ENCODE measurements at regions not wholly inside any gene's neighbourhood (a gene's known extent, or its start where the extent isn't known, plus 50 kb on each side); places are given as distances from the start of the nearest gene placed in this dataset.

DNA sequence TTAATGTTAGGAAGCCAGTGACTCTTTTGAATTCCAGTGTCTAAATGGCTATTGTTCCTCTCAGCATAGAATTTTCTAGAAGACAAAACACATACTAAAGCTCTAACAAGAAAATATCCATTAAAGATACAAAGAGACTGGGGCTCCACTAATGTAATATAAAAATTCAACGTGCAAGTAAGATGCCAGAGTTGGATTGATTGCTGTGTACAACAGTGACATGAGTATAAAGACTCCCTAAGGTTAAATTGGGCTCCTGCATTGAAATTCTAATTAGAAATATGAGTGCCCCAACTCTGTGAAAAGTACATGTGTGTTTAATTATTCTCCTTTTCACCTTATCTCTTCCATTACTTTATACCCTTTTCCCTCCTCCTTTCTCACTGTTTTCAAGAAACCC is 253.6 kb upstream of the G2E3 start:
- no peak for TF ChIP-seq CTCF (IDR thresholded peaks at IDR 0.05)
- TF ChIP-seq POLR2A (IDR thresholded peaks at IDR 0.05), result no peak
- TF ChIP-seq POLR2AphosphoS5 (IDR thresholded peaks at IDR 0.05), result no peak
- no peak for TF ChIP-seq EP300 (IDR thresholded peaks at IDR 0.05)
- Histone ChIP-seq H3K9me3 (no peaks in the 10 kb centered on the region), H3K4me3 (no peak overlapping the region), H3K4me1 (no peaks in the 10 kb centered on the region), H3K36me3 (no peaks in the 10 kb centered on the region), H3K27ac (no peak overlapping the region), H3K27me3 (no peaks in the 10 kb centered on the region)
- WGBS, 2 donors, result 75 to 79% methylated on average over 1 of the region's 1 CpG
- DNase-seq (no peak), ATAC-seq (ENCODE audit: low FRiP score in 2 of 2) (no peak)

- Histone ChIP-seq H3K4me3 (no peak overlapping the region), H3K36me3 (no peaks in the 10 kb centered on the region), H3K27ac (no peak overlapping the region), H3K9me3 (no peaks in the 10 kb centered on the region), H3K4me1 (no peaks in the 10 kb centered on the region), H3K27me3 (no peaks in the 10 kb centered on the region)
- ATAC-seq (ENCODE audit: low FRiP score in 2 of 2), result no peak
- TF ChIP-seq POLR2A (IDR thresholded peaks at IDR 0.05), result no peak
- TF ChIP-seq EP300 (IDR thresholded peaks at IDR 0.05), result no peak
- TF ChIP-seq CTCF (IDR thresholded peaks at IDR 0.05), result no peak
- TF ChIP-seq POLR2AphosphoS5 (IDR thresholded peaks at IDR 0.05), result no peak
- WGBS, 2 donors, result 88 to 94% methylated on average over 2 of the region's 2 CpGs
- DNase-seq, result no peak
These were observed 249.6 kb upstream of the G2E3 start for GRCh38 chr14:30309405-30309804.

DNA sequence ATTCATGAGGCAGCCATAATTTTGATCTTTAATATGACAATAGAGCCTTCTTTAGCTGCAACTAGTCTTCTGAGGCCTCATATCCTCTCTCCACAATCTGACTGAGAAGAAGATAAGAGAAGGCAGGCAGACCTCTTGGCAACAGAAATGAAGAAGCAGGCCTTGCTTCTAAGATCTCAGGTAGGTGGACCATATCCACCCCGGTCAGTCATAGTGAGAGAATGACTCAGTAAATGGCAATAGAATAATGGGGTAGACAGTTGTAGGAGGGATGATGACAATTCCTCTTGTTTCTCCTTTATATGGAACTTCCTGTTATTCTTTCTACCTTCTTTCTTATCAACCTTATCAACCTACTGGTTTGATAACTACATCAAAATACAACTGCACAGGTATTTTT is 246.7 kb upstream of the G2E3 start:
- DNase-seq, result no peak
- Histone ChIP-seq H3K27ac (no peak overlapping the region), H3K9me3 (peaks cover 0 to 7% (median 0%) of the 10 kb centered on the region in 4 donors), H3K4me1 (no peaks in the 10 kb centered on the region), H3K36me3 (no peaks in the 10 kb centered on the region), H3K4me3 (no peak overlapping the region), H3K27me3 (no peaks in the 10 kb centered on the region)
- no peak for TF ChIP-seq POLR2AphosphoS5 (IDR thresholded peaks at IDR 0.05)
- 72 to 82% methylated on average over 1 of the region's 1 CpG for WGBS, 2 donors
- ATAC-seq (ENCODE audit: low FRiP score in 2 of 2), result no peak

- WGBS, 2 donors, result 47 to 49% methylated on average over 4 of the region's 4 CpGs
- no peaks in the 10 kb centered on the region for H3K36me3 ChIP-seq
These were observed 241.2 kb upstream of the G2E3 start for GRCh38 chr14:30317729-30318128.

GRCh38 chr14:30322819-30323218 is 236.1 kb upstream of the G2E3 start:
- H3K36me3 ChIP-seq, result no peaks in the 10 kb centered on the region
- WGBS, 2 donors, result 47 to 68% methylated on average over 1 of the region's 1 CpG
- DNase-seq, result no peak
- no peak overlapping the region for H3K27ac ChIP-seq
- no peaks in the 10 kb centered on the region for H3K27me3 ChIP-seq
- no peak for ATAC-seq (ENCODE audit: low FRiP score in 2 of 2)
- H3K9me3 ChIP-seq, result no peaks in the 10 kb centered on the region
- TF ChIP-seq EP300 (IDR thresholded peaks at IDR 0.05) (no peak), POLR2AphosphoS5 (IDR thresholded peaks at IDR 0.05) (no peak), POLR2A (IDR thresholded peaks at IDR 0.05) (no peak), CTCF (IDR thresholded peaks at IDR 0.05) (no peak)
- no peak overlapping the region for H3K4me3 ChIP-seq
- no peaks in the 10 kb centered on the region for H3K4me1 ChIP-seq

More at GRCh38 chr14:30317729-30318128, 241.2 kb upstream of the G2E3 start:
- peaks cover 0 to 7% (median 0%) of the 10 kb centered on the region in 4 donors for H3K9me3 ChIP-seq
- H3K4me1 ChIP-seq, result no peaks in the 10 kb centered on the region
- no peak for ATAC-seq (ENCODE audit: low FRiP score in 2 of 2)
- no peak for DNase-seq
- no peak overlapping the region for H3K27ac ChIP-seq
- TF ChIP-seq POLR2AphosphoS5 (IDR thresholded peaks at IDR 0.05), result no peak
- no peak for TF ChIP-seq CTCF (IDR thresholded peaks at IDR 0.05)
- TF ChIP-seq POLR2A (IDR thresholded peaks at IDR 0.05), result no peak
- no peak for TF ChIP-seq EP300 (IDR thresholded peaks at IDR 0.05)
- no peak overlapping the region for H3K4me3 ChIP-seq
- H3K27me3 ChIP-seq, result no peaks in the 10 kb centered on the region

Data from upper lobe of left lung (tissue), 6 donors.